Fibroblast of pulmonary artery (primary cell): ENCODE measurements at regions not wholly inside any gene's neighbourhood (a gene's known extent, or its start where the extent isn't known, plus 50 kb on each side); places are given as distances from the start of the nearest gene placed in this dataset.

ENCODE experiments used
- DNase-seq: peaks from one replicate; pipeline ENCODE4 v3.0.0-alpha.2; 2010; ENCODE audit warnings: low read depth
- H3K4me3 ChIP-seq: replicated peaks from 2 replicates; pipeline ENCODE4 v1.5.1; 2011; ENCODE audit warnings: low read depth, mild to moderate bottlenecking, control low read depth, low read length, moderate library complexity
- TF ChIP-seq, protein P1 (sequence below): IDR thresholded peaks from 2 replicates; pipeline ENCODE4 v1.5.1; 2011; ENCODE audit warnings: mild to moderate bottlenecking, control low read depth, low read length, inconsistent platforms; ENCODE audit errors: missing control alignments

- no peak for DNase-seq
- TF ChIP-seq, protein P1, sequence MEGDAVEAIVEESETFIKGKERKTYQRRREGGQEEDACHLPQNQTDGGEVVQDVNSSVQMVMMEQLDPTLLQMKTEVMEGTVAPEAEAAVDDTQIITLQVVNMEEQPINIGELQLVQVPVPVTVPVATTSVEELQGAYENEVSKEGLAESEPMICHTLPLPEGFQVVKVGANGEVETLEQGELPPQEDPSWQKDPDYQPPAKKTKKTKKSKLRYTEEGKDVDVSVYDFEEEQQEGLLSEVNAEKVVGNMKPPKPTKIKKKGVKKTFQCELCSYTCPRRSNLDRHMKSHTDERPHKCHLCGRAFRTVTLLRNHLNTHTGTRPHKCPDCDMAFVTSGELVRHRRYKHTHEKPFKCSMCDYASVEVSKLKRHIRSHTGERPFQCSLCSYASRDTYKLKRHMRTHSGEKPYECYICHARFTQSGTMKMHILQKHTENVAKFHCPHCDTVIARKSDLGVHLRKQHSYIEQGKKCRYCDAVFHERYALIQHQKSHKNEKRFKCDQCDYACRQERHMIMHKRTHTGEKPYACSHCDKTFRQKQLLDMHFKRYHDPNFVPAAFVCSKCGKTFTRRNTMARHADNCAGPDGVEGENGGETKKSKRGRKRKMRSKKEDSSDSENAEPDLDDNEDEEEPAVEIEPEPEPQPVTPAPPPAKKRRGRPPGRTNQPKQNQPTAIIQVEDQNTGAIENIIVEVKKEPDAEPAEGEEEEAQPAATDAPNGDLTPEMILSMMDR, result no peak
- no peak overlapping the region for H3K4me3 ChIP-seq
Measured at GRCh38 chr5:104071887-104072286, 509.3 kb upstream of the NUDT12 start.

- TF ChIP-seq, protein P1, result no peak
- DNase-seq, result no peak
- no peak overlapping the region for H3K4me3 ChIP-seq
Measured at GRCh38 chr5:104062621-104063377, 500.2 kb upstream of the NUDT12 start.

GRCh38 chr5:104061707-104062106, 499.1 kb upstream of the NUDT12 start:
- H3K4me3 ChIP-seq, result no peak overlapping the region
- TF ChIP-seq, protein P1, result no peak
- no peak for DNase-seq

DNA sequence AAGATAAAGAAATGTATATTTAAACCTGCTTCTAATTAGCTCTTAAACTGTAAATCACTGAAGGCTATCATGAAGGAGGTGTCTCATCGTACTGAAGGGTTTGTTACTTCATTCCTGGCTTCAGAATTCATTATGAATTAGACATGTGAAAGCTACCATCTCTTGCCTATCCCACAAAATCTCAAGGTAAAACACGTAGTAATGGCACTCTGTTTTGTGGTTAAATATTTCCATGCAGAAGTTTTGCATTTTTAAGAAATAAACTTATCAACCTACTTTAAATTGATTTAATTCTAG, 490.7 kb upstream of the NUDT12 start:
- TF ChIP-seq, protein P1, result no peak
- no peak for DNase-seq
- H3K4me3 ChIP-seq, result no peak overlapping the region

DNA sequence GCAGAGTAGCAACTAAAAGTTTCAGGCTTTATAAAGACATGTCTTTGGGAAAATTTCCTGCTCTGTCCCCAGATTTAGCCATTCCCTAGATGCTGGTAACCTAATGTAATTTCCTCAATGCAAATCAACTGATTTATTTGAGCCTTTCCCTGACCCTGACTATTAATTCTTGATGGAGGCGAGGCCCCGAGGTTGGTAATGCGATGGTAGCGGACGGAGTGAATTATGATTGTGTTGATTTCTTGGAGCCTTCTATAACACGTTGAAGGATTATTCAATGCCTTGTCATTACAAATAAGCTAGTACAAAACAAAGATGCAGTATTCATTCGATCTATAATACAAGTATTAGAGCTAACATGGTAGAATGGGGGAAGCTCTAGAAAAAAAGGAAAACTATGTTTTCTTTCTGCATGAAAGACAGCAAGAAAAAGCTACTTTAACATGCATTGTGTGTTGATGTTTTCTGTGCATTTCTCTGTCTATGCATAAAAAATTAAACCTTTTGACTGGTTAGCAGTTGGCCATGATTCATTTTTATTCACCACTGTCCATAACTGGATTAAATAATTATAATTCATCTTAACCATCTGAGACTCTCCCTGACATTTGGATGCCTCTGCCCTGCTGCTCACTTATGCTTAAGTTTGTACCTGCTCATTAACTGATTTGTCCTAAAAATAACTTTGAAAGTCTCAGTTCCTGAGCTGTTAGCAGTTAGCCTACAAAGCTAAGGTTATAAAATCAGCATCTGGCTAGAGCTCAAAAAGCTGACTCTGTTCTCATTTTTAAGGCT, 490.2 kb upstream of the NUDT12 start:
- TF ChIP-seq, protein P1, result no peak
- DNase-seq, result no peak
- H3K4me3 ChIP-seq, result no peak overlapping the region

DNA sequence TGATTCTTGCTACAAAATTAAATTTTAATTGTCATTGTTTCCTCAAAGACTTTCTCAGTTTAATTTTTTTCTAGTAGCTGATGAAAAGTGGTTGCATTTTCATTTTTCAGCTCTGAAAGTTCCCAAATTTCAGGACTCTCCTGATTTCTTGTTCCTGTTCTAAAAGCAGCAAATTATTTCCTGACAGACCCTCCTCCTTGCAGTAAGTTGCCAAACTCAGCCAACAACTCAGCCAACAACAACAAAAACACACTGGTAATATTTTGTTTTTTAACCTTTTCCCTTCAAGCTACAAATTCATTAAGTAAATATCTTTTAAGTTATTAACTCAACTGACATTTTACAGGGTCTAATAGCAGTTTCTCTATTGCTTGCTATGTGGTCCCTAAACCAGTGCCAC, 487.8 kb upstream of the NUDT12 start:
- DNase-seq, result no peak
- TF ChIP-seq, protein P1, result no peak
- H3K4me3 ChIP-seq, result no peak overlapping the region
